ENCODE measurements at regions not wholly inside any gene's neighbourhood (a gene's known extent, or its start where the extent isn't known, plus 50 kb on each side); places are given as distances from the start of the nearest gene placed in this dataset.

DNA sequence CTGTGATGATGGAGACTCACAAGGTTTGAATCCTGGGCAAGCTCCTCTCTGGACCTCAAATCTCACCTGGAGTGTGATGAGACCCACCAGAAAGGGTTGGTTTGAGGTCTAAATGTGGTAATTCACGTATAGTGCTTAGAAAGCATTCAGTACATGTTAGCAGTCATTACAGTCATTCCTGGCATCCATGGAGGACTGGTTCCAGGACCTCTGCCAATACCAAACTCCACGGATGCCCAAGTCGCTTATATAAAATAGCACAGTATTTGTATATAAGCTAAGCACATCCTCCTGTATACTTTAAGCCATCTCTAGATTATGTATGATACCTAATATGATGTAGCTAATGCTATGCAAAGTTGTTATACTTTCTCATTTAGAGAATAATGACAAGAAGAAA, 67.6 kb upstream of the CYP2D6 start:
- ATAC-seq (no peak), DNase-seq (no peak)
- TF ChIP-seq, protein P1, sequence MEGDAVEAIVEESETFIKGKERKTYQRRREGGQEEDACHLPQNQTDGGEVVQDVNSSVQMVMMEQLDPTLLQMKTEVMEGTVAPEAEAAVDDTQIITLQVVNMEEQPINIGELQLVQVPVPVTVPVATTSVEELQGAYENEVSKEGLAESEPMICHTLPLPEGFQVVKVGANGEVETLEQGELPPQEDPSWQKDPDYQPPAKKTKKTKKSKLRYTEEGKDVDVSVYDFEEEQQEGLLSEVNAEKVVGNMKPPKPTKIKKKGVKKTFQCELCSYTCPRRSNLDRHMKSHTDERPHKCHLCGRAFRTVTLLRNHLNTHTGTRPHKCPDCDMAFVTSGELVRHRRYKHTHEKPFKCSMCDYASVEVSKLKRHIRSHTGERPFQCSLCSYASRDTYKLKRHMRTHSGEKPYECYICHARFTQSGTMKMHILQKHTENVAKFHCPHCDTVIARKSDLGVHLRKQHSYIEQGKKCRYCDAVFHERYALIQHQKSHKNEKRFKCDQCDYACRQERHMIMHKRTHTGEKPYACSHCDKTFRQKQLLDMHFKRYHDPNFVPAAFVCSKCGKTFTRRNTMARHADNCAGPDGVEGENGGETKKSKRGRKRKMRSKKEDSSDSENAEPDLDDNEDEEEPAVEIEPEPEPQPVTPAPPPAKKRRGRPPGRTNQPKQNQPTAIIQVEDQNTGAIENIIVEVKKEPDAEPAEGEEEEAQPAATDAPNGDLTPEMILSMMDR (IDR thresholded peaks at IDR 0.05) = no peak
- no peak for TF ChIP-seq POLR2A (IDR thresholded peaks at IDR 0.05)
- WGBS (ENCODE audit: insufficient coverage, low coverage, low lambda C conversion rate, missing lambda C conversion rate) = 82% methylated on average over 3 of the region's 3 CpGs
- no peaks in the 10 kb centered on the region for H3K4me1 ChIP-seq
- H3K4me3 ChIP-seq = no peak overlapping the region
- intact Hi-C loops (cut with DNase I) = no loop called here
- no peaks in the 10 kb centered on the region for H3K9me3 ChIP-seq
- H3K27ac ChIP-seq = no peak overlapping the region
- H3K27me3 ChIP-seq = no peaks in the 10 kb centered on the region
- no peaks in the 10 kb centered on the region for H3K36me3 ChIP-seq

DNA sequence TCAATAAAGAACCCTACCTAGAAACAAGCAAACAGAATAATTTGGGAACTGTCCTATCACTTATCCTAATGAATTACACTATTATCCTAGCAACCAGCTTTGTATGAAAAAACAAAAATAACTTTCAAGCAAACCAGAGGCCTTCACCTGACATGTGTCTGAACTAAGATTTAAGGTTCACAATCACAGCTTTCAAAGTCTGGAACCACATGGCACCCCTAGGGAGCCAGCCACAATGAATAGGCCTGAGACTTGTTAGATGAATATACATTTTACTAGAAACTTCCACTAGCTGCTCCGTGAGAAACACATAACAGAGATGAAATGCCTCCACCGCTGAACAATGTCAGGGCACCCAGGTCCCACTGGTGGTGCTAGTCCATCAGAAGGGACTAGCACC, 65.8 kb upstream of the CYP2D6 start:
- Histone ChIP-seq H3K9me3 (no peaks in the 10 kb centered on the region), H3K27ac (no peak overlapping the region), H3K27me3 (no peaks in the 10 kb centered on the region), H3K4me3 (no peak overlapping the region), H3K36me3 (no peaks in the 10 kb centered on the region), H3K4me1 (peaks cover 0 to 6% (median 0%) of the 10 kb centered on the region in 4 donors)
- TF ChIP-seq, protein P1 (IDR thresholded peaks at IDR 0.05) = no peak
- no peak for TF ChIP-seq POLR2A (IDR thresholded peaks at IDR 0.05)
- ATAC-seq (no peak), DNase-seq (no peak)
- 100% methylated on average over 2 of the region's 2 CpGs for WGBS (ENCODE audit: insufficient coverage, low coverage, low lambda C conversion rate, missing lambda C conversion rate)
- intact Hi-C loops (cut with DNase I) = no loop called here

DNA sequence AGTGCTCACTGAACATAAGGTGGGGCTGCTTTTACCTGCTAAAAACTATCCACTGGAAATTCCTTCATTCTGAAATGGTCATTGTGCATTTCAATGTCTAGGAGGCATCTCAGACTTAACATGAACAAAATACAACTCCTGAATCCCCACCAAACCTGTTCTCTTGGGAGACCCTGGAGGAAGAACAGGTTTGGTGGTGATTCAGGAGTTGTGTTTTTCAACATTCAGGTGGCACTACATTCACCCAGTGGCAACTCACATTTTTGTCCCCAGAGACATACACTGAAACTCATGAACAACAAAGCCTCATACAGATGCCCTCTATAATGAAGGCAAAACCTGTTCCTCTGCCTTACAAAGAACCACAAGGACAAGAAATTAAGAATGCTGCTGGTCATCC, 64.3 kb upstream of the CYP2D6 start:
- Histone ChIP-seq H3K36me3 (no peaks in the 10 kb centered on the region), H3K9me3 (no peaks in the 10 kb centered on the region), H3K27ac (no peak overlapping the region), H3K4me1 (peaks cover 0 to 6% (median 0%) of the 10 kb centered on the region in 4 donors), H3K4me3 (no peak overlapping the region), H3K27me3 (no peaks in the 10 kb centered on the region)
- no peak for TF ChIP-seq POLR2A (IDR thresholded peaks at IDR 0.05)
- TF ChIP-seq, protein P1 (IDR thresholded peaks at IDR 0.05) = no peak
- ATAC-seq = no peak
- intact Hi-C loops (cut with DNase I) = no loop called here
- DNase-seq = no peak

DNA sequence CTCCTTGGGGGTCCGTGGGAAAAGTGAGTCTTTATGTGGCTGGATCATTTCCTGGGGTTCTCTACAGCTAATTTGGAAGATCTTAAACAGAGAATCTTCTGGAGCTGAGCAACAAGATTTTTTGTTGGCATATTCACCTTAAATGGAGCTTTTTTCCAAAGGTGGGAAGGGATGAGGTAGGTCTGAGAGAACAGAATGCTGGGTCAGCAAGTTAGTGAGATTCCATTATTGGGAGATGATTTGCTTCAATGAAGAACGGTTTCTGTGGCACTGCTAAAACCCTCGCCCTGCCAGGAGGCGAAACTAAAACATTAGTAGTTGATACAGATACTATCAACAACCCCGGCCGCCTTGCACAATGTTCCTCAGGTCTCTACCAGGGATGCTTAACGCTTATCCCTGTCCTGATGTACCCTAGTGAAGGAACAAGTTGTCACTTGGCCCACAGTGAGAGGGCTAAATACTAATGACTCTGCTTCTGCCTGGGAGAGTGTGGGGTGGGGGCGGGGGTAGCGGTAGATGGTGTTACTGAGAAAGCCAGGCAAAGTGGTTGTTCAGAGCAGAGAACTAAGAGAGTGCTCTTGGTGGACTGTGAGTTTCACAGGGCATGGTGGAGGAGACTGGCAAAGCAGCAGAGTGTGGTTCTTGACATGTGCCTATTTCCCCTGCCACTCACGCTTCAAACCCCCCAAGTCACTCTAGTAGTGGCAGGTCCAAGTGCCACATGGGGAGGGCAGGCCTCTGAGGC, 63.7 kb upstream of the CYP2D6 start:
- Histone ChIP-seq H3K9me3 (no peaks in the 10 kb centered on the region), H3K36me3 (no peaks in the 10 kb centered on the region), H3K4me3 (no peak overlapping the region), H3K4me1 (peaks cover 0 to 6% (median 0%) of the 10 kb centered on the region in 4 donors), H3K27me3 (no peaks in the 10 kb centered on the region), H3K27ac (no peak overlapping the region)
- WGBS (ENCODE audit: insufficient coverage, low coverage, low lambda C conversion rate, missing lambda C conversion rate) = 92% methylated on average over 9 of the region's 10 CpGs
- intact Hi-C loops (cut with DNase I) = no loop called here
- TF ChIP-seq, protein P1 (IDR thresholded peaks at IDR 0.05) = no peak
- no peak for TF ChIP-seq POLR2A (IDR thresholded peaks at IDR 0.05)
- no peak for DNase-seq
- no peak for ATAC-seq

Measured in right lobe of liver (tissue), 6 donors.